Cardiac muscle cell (in vitro differentiated cells and primary cell): ENCODE measurements at regions not wholly inside any gene's neighbourhood (a gene's known extent, or its start where the extent isn't known, plus 50 kb on each side); places are given as distances from the start of the nearest gene placed in this dataset.
A peak's percentile ranks its signal among the peaks of the same experiment; 100 is the strongest.
"Not testable (repeated sequence)": the region's sequence is repeated elsewhere in the genome, so short reads cannot be mapped to it uniquely, and the experiment has no call there.

Experiments
- DNase-seq, 2 donors: peaks; one replicate each; pipeline versions ENCODE4 v3.0.0 to v3.0.0-alpha.2; 2010 to 2017; ENCODE audit warnings: low read depth in 1 of 2, low spot score in 1 of 2
- H3K27ac ChIP-seq: fragments of 200-600 bp; sonication (generic); 2 replicates; pipeline ENCODE4 v1.5.1; 2016
- H3K27me3 ChIP-seq: fragments of 200-600 bp; sonication (generic); 2 replicates; pipeline ENCODE4 v1.6.0; 2016; ENCODE audit warnings: control low read depth
- H3K36me3 ChIP-seq: fragments of 200-600 bp; sonication (generic); 2 replicates; pipeline ENCODE4 v1.5.1; 2016; ENCODE audit warnings: control low read depth
- H3K4me1 ChIP-seq: fragments of 200-600 bp; sonication (generic); 2 replicates; pipeline ENCODE4 v1.8.1; 2017; ENCODE audit warnings: low read depth, mild to moderate bottlenecking, mixed run types
- H3K4me3 ChIP-seq: fragments of 200-600 bp; sonication (generic); 2 replicates; pipeline ENCODE4 v1.5.1; 2016; ENCODE audit warnings: mild to moderate bottlenecking
- H3K9me3 ChIP-seq: fragments of 200-600 bp; sonication (generic); 2 replicates; pipeline ENCODE4 v1.5.1; 2017; ENCODE audit warnings: low read depth, mild to moderate bottlenecking, control low read depth
- TF ChIP-seq, protein P1 (sequence below): IDR thresholded peaks from 2 replicates; pipeline ENCODE4 v1.5.1; 2012; ENCODE audit warnings: low read depth, mild to moderate bottlenecking, low read length

DNA sequence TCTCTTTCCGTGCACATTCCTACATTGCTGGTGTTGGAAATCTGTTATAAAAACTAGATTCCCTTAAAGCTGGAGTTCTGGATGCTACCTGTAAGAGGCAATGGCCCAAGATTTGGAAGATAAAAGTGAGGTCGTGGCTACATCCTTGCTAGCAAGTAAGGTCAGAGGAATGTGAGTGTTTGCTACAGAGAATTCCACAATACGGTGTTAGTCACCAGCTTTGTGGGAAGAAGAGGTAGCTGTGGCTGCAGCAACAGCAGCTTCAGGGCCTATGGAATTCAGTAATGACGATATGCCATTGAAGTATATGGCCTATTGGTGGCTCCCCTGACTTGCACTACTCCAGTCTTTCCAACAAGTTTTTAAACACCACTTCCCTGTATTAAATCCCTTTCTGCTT lies 227.7 kb upstream of the TMEM260 start:
- H3K27me3 ChIP-seq, result no peaks in the 10 kb centered on the region
- H3K4me3 ChIP-seq, result no peak overlapping the region
- no peaks in the 10 kb centered on the region for H3K9me3 ChIP-seq
- no peak overlapping the region for H3K27ac ChIP-seq
- TF ChIP-seq, protein P1, sequence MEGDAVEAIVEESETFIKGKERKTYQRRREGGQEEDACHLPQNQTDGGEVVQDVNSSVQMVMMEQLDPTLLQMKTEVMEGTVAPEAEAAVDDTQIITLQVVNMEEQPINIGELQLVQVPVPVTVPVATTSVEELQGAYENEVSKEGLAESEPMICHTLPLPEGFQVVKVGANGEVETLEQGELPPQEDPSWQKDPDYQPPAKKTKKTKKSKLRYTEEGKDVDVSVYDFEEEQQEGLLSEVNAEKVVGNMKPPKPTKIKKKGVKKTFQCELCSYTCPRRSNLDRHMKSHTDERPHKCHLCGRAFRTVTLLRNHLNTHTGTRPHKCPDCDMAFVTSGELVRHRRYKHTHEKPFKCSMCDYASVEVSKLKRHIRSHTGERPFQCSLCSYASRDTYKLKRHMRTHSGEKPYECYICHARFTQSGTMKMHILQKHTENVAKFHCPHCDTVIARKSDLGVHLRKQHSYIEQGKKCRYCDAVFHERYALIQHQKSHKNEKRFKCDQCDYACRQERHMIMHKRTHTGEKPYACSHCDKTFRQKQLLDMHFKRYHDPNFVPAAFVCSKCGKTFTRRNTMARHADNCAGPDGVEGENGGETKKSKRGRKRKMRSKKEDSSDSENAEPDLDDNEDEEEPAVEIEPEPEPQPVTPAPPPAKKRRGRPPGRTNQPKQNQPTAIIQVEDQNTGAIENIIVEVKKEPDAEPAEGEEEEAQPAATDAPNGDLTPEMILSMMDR, result no peak
- no peaks in the 10 kb centered on the region for H3K4me1 ChIP-seq
- DNase-seq, result peak in 1 of 2 donors; percentile 68
- H3K36me3 ChIP-seq, result no peaks in the 10 kb centered on the region

GRCh38 chr14:56352999-56353398 lies 226.6 kb upstream of the TMEM260 start:
- H3K4me3 ChIP-seq, result no peak overlapping the region
- no peaks in the 10 kb centered on the region for H3K9me3 ChIP-seq
- H3K36me3 ChIP-seq, result no peaks in the 10 kb centered on the region
- no peaks in the 10 kb centered on the region for H3K27me3 ChIP-seq
- H3K27ac ChIP-seq, result no peak overlapping the region
- DNase-seq, result no peak
- no peaks in the 10 kb centered on the region for H3K4me1 ChIP-seq
- TF ChIP-seq, protein P1, result no peak

DNA sequence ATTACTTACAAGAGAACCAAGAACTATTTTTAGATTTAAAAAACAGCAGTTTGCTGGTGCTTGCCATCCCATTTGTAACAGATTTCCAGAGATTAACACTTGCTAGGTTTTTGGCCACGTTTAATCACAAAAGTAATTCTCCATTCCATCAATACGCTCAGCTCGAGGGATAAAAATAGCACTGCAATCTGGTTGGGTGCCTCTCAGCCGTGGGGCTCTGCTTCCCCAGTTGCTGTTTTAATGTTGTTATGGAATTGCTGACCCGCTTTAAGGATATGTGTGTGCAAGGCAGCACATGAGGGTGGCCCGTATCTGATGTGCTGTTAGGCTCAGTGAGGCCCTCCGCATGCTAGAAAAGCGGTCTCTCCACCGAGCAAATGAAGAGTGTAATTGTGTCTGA lies 222.2 kb upstream of the TMEM260 start:
- H3K36me3 ChIP-seq, result no peaks in the 10 kb centered on the region
- H3K27ac ChIP-seq, result no peak overlapping the region
- no peaks in the 10 kb centered on the region for H3K27me3 ChIP-seq
- no peak overlapping the region for H3K4me3 ChIP-seq
- H3K4me1 ChIP-seq, result no peaks in the 10 kb centered on the region
- DNase-seq, result no peak
- H3K9me3 ChIP-seq, result no peaks in the 10 kb centered on the region
- TF ChIP-seq, protein P1, result no peak

DNA sequence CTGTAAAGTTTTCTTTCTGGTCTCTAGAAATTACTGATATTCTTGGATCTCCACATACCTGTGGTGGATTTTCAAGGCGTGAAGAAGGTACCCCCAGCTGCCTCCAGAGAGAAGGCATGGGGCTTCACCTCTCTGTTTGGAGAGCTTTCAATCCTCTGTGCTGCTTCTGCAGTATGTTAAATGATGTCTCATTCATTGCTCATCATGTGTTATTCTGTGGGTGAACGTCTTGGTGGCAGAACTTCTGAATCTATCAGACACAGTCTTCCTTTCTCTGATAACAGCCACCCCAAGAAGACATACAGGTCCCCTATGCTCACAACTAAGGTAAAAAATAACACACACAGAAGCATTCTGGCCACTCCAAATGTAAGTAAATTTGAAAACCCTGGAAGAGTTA lies 221.3 kb upstream of the TMEM260 start:
- TF ChIP-seq, protein P1, result no peak
- no peaks in the 10 kb centered on the region for H3K9me3 ChIP-seq
- DNase-seq, result no peak
- no peak overlapping the region for H3K27ac ChIP-seq
- no peak overlapping the region for H3K4me3 ChIP-seq
- no peaks in the 10 kb centered on the region for H3K4me1 ChIP-seq
- no peaks in the 10 kb centered on the region for H3K27me3 ChIP-seq
- H3K36me3 ChIP-seq, result no peaks in the 10 kb centered on the region

DNA sequence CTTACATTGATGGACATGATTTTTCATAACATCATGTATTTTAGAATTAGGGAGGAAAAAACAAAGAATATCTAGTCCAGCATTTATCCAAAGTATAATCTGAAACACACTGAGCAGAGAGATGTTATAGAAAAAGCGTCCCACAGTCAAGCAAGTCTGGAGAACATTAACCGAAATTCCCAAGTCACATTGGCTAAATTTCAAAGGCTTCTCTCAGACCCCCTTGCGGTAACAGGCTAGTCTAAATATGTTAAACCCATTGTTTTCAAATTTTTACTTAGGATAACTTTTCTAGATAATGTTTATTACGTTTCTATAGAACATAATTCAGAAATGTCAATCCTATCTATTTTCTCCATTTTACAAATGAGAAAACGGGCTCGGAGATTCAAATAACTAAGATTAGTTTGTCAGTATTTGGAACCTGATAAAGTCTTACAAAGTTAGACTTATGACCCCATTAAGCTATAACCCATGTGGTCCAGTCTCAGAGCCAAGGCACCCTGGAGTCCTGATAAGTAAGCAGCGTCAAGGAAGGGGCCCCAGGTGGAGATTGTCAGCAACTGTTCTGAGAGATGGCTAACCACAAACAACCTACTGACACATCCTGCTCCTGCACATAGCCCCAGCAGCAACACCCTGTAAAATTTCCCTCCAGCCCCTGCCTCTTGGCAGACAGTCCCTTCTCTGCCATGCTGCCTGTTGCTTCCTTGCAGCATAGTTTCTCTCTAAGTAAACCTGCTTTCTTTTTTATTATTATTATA lies 220.6 kb upstream of the TMEM260 start:
- H3K4me3 ChIP-seq, result no peak overlapping the region
- H3K36me3 ChIP-seq, result no peaks in the 10 kb centered on the region

DNA sequence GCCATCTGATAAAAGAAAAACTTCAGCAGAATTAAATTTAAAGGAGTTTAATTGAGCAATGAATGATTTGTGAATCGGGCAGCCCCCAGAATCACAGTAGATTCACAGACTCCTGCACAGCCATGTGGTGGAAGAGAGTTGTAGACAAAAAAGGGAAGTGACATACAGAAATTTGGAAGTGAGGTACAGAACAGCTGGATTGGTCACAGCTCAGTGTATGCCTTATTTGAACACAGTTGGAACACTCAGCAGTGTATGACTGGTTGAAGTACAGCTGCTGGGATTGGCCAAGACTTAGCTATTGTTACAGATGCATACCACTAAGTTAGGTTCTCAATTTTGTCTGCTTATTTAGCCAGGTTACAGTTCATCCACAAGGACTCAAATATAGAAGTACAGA lies 213.9 kb upstream of the TMEM260 start:
- not testable (repeated sequence) for H3K27me3 ChIP-seq, H3K9me3 ChIP-seq, H3K27ac ChIP-seq, H3K4me3 ChIP-seq, H3K36me3 ChIP-seq, H3K4me1 ChIP-seq
- peak in 1 of 2 donors; percentile 32 for DNase-seq

More for the DNA sequence above, 220.6 kb upstream of the TMEM260 start:
- Histone ChIP-seq H3K27ac (no peak overlapping the region), H3K9me3 (no peaks in the 10 kb centered on the region), H3K27me3 (no peaks in the 10 kb centered on the region), H3K4me1 (no peaks in the 10 kb centered on the region)
- DNase-seq, result peak in 1 of 2 donors; percentile 85
- TF ChIP-seq, protein P1, result peak; percentile 4
